ENCODE measurements at regions not wholly inside any gene's neighbourhood (a gene's known extent, or its start where the extent isn't known, plus 50 kb on each side); places are given as distances from the start of the nearest gene placed in this dataset.
"Not testable (repeated sequence)": the region's sequence is repeated elsewhere in the genome, so short reads cannot be mapped to it uniquely, and the experiment has no call there.

DNA sequence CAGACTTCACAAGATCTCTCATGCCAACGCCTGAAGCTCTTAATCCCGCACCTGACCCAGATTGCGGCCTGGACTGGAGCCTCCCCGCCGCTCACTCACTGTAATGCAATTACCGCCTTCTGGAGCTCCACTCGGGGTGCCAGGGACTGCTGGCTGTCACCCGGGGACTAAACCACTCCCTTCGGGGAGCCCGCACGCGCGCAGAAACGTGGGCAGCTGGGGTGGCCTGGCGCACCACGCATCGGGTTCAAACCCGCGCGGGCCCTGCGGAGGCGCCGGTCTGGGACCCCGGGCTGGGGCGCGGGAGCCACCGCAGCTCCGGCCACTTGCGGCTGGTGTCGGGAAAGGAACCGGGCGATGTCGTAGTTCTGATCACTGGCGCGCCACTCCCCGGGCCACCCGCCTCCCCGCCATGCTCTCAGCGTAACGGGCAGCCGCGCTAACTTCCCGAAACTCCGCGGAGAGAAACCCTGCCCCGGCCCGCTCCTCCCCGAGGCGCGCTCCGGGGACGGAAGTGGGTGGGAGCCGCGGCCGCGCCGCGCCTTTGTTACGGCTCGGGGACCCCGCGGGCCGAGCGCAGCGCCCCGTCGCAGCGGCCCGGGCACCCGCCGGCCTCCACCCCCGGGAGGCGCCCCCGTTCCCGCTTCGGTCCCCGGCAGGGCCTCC lies 100.3 kb upstream of the SVIL start:
- in situ Hi-C loops (cut with HindIII; ENCODE audit: low pct_unique_long_range_greater_than_20kb, low sequenced_read_pairs), result no loop called here

DNA sequence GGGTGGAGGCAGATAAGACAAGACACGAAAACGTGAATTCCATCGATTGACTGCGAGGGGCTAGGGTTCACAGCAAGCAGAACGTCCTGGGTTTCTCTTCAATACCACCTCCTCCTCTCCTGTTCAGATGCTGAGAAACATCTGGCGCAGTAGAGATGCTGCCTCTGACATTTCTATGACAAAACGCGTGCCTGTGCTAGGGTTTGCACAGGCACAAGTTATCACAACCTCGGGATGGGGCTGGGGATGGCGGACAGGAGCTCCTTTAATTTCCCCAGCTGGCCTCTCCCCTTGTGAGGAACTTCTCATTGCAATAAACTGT lies 99.8 kb upstream of the SVIL start:
- DNase-seq (ENCODE audit: low read depth in 1 of 2, low spot score in 1 of 2), result no peak
- no peak for TF ChIP-seq JUND (IDR thresholded peaks at IDR 0.05; ENCODE audit: low read depth)
- in situ Hi-C loops (cut with HindIII; ENCODE audit: low pct_unique_long_range_greater_than_20kb, low sequenced_read_pairs), result no loop called here

More for the DNA sequence above, 100.3 kb upstream of the SVIL start:
- peak; percentile 41 to 60 for DNase-seq (ENCODE audit: low read depth in 1 of 2, low spot score in 1 of 2)
- TF ChIP-seq JUND (IDR thresholded peaks at IDR 0.05; ENCODE audit: low read depth), result no peak

DNA sequence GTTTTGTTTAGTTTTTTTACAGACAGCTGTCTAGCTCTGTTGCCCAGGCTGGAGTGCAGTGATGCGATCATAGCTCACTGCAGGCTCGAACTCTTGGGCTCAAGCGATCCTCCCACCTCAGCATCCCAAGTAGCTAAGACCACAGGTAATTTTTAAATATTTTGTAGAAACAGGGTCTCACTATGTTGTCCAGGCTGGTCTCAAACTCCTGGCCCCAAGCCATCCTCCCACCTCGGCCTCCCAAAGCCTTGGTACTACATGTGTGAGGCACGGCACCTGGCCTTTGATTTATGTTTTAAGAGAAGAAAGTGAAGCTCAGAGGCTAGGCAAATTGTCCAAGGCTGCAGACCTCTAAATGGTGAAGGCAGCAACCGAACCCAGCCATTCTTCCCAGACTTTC lies 98.6 kb upstream of the SVIL start:
- no peak for DNase-seq (ENCODE audit: low read depth in 1 of 2, low spot score in 1 of 2)
- no peak for TF ChIP-seq JUND (IDR thresholded peaks at IDR 0.05; ENCODE audit: low read depth)
- in situ Hi-C loops (cut with HindIII; ENCODE audit: low pct_unique_long_range_greater_than_20kb, low sequenced_read_pairs), result no loop called here

DNA sequence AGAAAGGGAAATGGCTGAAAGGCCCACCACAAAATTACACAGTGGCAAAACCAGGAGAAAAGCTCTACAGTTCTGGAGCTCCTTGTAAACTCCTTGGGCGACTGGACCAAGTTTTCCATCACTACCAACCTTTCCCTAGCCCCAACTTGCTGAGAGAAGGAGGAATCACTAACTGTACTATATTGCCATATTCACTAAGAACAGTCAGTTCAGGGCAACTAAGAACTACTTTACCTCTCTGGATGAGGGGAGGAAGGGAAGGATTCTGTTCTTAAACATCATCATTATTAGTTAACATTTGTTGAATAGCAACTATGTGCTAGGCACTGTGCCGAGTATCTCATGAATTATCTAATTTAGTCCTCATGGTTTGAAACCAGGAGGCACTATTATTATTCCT lies 98.1 kb upstream of the SVIL start:
- TF ChIP-seq JUND (IDR thresholded peaks at IDR 0.05; ENCODE audit: low read depth), result no peak
- DNase-seq (ENCODE audit: low read depth in 1 of 2, low spot score in 1 of 2), result no peak
- in situ Hi-C loops (cut with HindIII; ENCODE audit: low pct_unique_long_range_greater_than_20kb, low sequenced_read_pairs), result no loop called here

DNA sequence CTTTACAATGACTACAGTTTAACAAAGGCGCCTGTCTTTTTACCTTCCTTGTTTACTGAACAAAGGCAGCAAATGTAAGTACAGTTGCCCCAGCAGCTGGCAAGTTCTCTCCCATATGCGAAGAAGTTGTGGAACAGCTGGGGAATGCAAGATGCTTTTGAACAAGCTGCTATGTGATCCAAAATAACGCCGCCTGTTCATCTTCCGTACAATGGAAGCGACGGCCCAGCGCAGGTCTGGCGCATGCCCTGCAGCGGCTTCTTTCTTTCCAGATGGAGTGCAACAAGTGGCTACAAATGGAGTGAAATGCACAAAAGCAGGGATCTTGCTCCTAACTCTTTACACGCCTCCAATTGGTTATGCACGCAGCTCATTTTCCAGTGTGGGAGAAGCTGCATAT lies 97.0 kb upstream of the SVIL start:
- TF ChIP-seq JUND (IDR thresholded peaks at IDR 0.05; ENCODE audit: low read depth), result no peak
- no peak for DNase-seq (ENCODE audit: low read depth in 1 of 2, low spot score in 1 of 2)
- in situ Hi-C loops (cut with HindIII; ENCODE audit: low pct_unique_long_range_greater_than_20kb, low sequenced_read_pairs), result no loop called here

DNA sequence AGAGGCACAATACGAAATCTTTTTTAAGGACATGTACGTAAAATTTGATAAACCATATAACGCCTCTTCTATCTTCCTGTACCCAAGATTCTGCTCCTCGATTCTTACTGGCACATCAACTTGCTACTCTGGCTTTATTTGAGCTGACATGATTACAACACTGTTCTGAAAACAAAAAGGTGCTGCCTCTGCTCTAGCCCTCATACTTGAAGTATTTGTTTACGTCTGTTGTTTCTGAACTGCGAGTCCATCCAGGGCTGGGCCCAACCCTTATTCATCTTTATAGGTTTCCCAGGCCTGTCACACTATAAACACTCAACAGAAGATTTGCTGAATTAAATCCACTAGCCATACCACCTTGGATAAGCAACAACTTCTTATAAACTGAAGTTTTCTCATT lies 96.2 kb upstream of the SVIL start:
- DNase-seq (ENCODE audit: low read depth in 1 of 2, low spot score in 1 of 2), result no peak
- TF ChIP-seq JUND (IDR thresholded peaks at IDR 0.05; ENCODE audit: low read depth), result no peak

DNA sequence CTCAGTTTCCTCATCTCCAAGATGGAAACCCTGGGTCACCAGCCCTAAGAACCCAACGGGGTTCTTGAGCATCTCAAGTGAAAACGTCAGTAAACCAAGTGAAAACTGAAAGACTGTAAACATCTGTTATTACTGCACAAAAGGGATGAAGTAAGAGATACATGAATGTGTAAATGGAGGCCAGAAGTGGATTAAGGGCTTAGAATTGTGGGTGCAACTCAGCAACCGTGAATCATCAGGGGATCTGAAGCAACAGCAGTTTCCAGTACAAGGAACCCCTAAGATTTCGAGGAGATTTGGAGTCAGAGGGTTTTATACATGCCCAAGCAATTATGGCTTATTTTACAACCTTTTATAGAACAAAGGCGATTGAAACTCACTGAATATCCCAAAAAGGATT lies 95.7 kb upstream of the SVIL start:
- in situ Hi-C loops (cut with HindIII; ENCODE audit: low pct_unique_long_range_greater_than_20kb, low sequenced_read_pairs), result no loop called here
- DNase-seq (ENCODE audit: low read depth in 1 of 2, low spot score in 1 of 2), result no peak
- no peak for TF ChIP-seq JUND (IDR thresholded peaks at IDR 0.05; ENCODE audit: low read depth)

More for the DNA sequence above, 96.2 kb upstream of the SVIL start:
- in situ Hi-C loops (cut with HindIII; ENCODE audit: low pct_unique_long_range_greater_than_20kb, low sequenced_read_pairs), result no loop called here

DNA sequence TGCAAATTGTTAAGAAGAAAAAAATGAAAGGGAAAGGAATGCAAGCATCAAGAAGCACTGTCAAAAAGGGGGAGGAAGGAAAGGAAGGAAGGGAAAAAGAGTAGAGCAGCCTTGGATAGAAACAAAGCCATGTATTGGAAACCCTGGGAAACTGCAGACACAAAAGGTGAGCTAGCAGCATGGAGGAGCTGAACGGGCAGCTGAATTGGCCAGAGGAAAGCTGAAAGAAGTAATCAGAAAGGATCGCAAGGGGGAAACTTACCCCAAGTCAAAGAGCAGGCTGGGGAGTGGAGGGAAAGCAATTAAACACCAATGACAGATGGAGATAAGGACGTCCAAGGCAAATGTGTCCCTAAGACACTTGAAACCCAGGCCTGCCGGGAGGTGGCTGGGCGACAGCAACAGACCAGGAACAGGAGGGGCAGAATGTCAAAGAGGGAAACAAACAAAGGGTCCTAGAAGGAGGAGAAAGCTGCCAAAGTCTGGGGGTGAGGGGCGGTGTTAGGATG lies 93.8 kb upstream of the SVIL start:
- DNase-seq (ENCODE audit: low read depth in 1 of 2, low spot score in 1 of 2), result no peak
- TF ChIP-seq JUND (IDR thresholded peaks at IDR 0.05; ENCODE audit: low read depth), result no peak
- in situ Hi-C loops (cut with HindIII; ENCODE audit: low pct_unique_long_range_greater_than_20kb, low sequenced_read_pairs), result no loop called here

DNA sequence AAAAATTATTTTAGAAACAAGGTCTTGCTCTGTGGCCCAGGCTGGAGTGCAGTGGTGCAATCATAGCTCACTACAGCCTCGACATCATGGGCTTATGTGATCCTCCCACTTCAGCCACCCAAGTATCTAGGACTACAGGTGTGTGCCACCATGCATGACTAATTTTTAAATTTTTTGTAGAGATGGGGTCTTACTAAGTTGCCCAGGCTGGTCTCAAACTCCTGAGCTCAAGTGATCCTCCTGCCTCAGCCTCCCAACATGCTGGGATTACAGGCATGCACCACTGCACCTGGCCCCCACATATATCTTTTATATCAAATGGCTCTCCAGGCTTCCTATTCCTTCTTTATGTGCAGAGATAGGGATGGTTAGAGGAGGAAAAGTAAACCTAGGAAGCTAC lies 91.2 kb upstream of the SVIL start:
- DNase-seq (ENCODE audit: low read depth in 1 of 2, low spot score in 1 of 2); in situ Hi-C loops (cut with HindIII; ENCODE audit: low pct_unique_long_range_greater_than_20kb, low sequenced_read_pairs): not testable (repeated sequence)

DNA sequence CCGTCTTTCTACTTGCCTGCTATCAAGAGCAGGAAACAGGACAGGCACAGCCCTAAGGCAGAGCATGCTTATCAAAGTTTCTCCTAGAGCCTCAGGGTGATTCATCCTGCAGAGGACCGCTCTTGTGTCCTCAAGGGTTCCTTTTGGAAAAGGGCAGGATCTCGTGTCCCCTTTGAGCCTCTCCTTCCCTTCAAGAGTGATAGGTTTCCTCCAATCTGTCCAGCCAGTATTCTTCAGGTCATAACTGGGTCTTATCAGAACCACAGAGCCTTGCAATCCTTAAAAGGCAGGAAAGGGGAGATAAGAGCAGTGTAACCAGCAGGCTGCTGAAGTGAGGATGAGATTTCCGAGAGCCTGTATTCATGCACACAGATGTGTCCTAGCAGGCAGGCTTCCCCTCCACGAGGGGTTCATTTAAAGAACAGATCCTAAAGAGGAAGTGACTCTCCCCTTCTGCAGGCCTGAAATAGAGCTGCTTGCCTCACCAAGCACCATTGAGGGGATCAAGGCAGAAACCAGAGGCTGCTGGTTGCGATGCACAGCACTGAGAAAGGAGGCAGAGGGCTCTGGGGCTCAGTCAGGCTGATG lies 90.5 kb upstream of the SVIL start:
- DNase-seq (ENCODE audit: low read depth in 1 of 2, low spot score in 1 of 2), result no peak
- TF ChIP-seq JUND (IDR thresholded peaks at IDR 0.05; ENCODE audit: low read depth), result no peak
- in situ Hi-C loops (cut with HindIII; ENCODE audit: low pct_unique_long_range_greater_than_20kb, low sequenced_read_pairs), result no loop called here

DNA sequence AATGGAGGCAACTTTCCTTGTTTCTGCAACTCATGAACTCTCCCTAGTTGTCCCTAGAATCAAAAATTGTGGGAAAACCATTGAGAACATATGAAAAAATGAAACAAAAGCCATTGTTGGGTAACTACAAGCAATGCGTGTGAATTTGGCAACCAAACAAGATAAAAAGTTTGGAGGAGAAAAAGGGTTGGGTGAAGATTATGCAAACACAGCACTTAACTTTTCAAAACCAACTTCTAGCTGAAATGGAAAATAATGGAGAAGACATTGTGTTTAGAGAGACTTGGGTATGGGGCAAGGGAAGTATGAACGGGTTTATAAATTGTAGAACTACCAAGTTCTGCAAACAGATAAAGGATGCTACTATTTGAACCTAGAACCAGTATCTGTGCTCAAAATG lies 89.0 kb upstream of the SVIL start:
- TF ChIP-seq JUND (IDR thresholded peaks at IDR 0.05; ENCODE audit: low read depth), result no peak
- in situ Hi-C loops (cut with HindIII; ENCODE audit: low pct_unique_long_range_greater_than_20kb, low sequenced_read_pairs), result no loop called here
- DNase-seq (ENCODE audit: low read depth in 1 of 2, low spot score in 1 of 2), result no peak

DNA sequence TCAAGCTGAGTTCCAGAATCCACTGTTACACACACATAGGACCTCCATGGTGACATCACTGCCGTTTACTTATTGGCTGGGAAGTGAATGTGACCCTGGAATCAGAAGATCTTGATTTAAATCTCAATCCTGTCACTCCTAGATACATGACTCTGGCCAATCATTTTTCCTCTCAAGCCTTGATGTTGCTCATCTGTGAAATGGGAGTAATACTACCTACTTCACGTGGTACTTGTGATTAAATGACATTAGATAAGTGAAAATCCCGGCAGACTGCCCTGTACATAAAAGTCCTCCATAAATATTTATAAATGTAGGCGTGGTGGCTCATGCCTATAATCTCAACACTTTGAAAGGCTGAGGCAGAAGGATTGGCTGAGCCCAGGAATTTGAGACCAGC lies 88.0 kb upstream of the SVIL start:
- in situ Hi-C loops (cut with HindIII; ENCODE audit: low pct_unique_long_range_greater_than_20kb, low sequenced_read_pairs), result no loop called here
- no peak for TF ChIP-seq JUND (IDR thresholded peaks at IDR 0.05; ENCODE audit: low read depth)
- DNase-seq (ENCODE audit: low read depth in 1 of 2, low spot score in 1 of 2), result no peak

DNA sequence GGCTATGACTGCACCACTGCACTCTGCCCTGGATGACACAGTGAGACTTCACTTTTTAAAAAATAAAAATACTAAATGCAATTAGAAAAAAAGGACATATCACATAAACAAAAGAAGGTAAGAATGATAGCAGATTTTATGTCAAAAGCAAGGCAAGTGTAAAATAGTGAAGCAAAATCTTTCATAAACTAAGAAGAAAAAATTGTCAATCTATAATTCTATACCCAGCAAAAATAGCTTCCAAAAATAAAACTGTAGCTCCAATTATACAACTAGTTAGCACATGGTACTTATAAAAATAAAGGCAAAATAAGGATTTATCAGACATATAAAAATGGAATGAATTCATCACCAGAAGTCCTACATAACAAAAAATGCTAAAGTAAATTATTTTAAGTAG lies 85.4 kb upstream of the SVIL start:
- in situ Hi-C loops (cut with HindIII; ENCODE audit: low pct_unique_long_range_greater_than_20kb, low sequenced_read_pairs), result no loop called here
- no peak for DNase-seq (ENCODE audit: low read depth in 1 of 2, low spot score in 1 of 2)
- TF ChIP-seq JUND (IDR thresholded peaks at IDR 0.05; ENCODE audit: low read depth), result no peak

DNA sequence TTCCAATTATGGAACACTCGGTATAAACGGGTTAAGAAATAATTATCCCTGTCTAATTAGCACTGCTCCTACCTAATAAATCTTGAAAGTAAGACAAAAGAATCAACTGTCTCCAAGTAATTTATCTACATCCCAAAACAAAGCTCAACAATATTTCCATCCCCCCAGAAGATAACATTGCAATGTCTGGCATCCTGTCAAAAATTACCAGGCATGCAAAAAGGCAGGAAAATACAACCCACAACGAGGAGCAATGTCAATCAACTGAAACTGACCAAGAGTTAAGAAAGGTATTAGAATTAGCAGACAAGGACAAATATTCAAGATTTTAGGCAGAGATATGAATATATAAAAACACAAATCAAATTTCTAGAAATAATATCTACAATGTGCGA lies 84.5 kb upstream of the SVIL start:
- TF ChIP-seq JUND (IDR thresholded peaks at IDR 0.05; ENCODE audit: low read depth), result no peak
- in situ Hi-C loops (cut with HindIII; ENCODE audit: low pct_unique_long_range_greater_than_20kb, low sequenced_read_pairs), result no loop called here
- no peak for DNase-seq (ENCODE audit: low read depth in 1 of 2, low spot score in 1 of 2)

Data from T47D (cell line).